ENCODE measurements at regions not wholly inside any gene's neighbourhood (a gene's known extent, or its start where the extent isn't known, plus 50 kb on each side); places are given as distances from the start of the nearest gene placed in this dataset.

DNA sequence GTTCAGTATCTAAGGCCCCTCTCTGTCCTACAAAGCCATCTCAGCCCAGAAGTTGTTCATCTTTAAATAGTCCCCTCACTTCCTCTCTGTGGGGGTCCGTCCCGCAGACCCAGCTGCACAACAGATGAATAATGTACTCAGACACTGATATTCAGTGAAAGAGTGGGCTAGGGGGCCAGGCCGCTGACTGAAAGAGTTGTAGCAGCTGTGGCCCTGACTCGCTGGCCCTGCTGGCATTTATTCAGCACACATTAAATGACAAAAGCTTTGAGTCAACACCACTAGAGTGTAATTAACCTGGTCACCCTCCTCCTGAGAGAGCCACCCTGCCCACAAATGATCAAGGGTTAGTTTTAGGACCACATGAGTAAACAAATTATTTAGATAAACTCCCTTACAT is 76.3 kb downstream of the MED10 start:
- Histone ChIP-seq H3K9me3 (no peaks in the 10 kb centered on the region), H3K4me1 (no peaks in the 10 kb centered on the region), H3K27me3 (no peaks in the 10 kb centered on the region), H3K36me3 (no peaks in the 10 kb centered on the region), H3K4me3 (no peak overlapping the region), H3K27ac (no peak overlapping the region)
- 6 to 19% methylated on average over 4 of the region's 4 CpGs for WGBS, 2 donors
- no peak for TF ChIP-seq EP300 (IDR thresholded peaks at IDR 0.05)
- TF ChIP-seq, protein P1, sequence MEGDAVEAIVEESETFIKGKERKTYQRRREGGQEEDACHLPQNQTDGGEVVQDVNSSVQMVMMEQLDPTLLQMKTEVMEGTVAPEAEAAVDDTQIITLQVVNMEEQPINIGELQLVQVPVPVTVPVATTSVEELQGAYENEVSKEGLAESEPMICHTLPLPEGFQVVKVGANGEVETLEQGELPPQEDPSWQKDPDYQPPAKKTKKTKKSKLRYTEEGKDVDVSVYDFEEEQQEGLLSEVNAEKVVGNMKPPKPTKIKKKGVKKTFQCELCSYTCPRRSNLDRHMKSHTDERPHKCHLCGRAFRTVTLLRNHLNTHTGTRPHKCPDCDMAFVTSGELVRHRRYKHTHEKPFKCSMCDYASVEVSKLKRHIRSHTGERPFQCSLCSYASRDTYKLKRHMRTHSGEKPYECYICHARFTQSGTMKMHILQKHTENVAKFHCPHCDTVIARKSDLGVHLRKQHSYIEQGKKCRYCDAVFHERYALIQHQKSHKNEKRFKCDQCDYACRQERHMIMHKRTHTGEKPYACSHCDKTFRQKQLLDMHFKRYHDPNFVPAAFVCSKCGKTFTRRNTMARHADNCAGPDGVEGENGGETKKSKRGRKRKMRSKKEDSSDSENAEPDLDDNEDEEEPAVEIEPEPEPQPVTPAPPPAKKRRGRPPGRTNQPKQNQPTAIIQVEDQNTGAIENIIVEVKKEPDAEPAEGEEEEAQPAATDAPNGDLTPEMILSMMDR (IDR thresholded peaks at IDR 0.05) = no peak
- TF ChIP-seq POLR2A (IDR thresholded peaks at IDR 0.05) = no peak
- no peak for DNase-seq (ENCODE audit: low spot score in 2 of 2)

DNA sequence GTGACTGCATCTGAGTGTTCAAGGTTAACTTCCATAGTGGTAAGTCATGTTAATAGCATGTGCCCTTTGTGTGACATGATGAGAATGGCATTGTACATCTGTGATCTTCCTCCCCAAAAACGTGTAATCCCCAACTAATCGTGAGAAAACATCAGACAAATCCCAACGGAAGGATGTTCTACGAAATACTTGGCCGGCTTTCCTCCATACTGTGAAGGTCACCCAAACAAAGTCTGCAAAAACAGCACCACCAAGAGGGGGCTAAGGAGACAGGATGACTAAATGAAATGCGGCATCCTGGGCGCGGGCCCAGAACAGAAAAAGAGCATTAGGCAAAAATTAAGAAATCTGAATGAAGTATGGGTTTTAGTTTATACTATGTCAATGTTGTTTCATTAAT is 81.8 kb downstream of the MED10 start:
- Histone ChIP-seq H3K27ac (no peak overlapping the region), H3K36me3 (no peaks in the 10 kb centered on the region), H3K4me1 (no peaks in the 10 kb centered on the region), H3K9me3 (peaks cover 0 to 27% (median 0%) of the 10 kb centered on the region in 4 donors), H3K4me3 (no peak overlapping the region), H3K27me3 (no peaks in the 10 kb centered on the region)
- DNase-seq (ENCODE audit: low spot score in 2 of 2) = no peak
- WGBS, 2 donors = 74 to 77% methylated on average over 8 of the region's 8 CpGs
- TF ChIP-seq POLR2A (IDR thresholded peaks at IDR 0.05) = no peak
- TF ChIP-seq, protein P1 (IDR thresholded peaks at IDR 0.05) = no peak
- no peak for TF ChIP-seq EP300 (IDR thresholded peaks at IDR 0.05)

- DNase-seq (ENCODE audit: low spot score in 2 of 2) = no peak
- WGBS, 2 donors = 16 to 19% methylated on average over 3 of the region's 3 CpGs
- TF ChIP-seq EP300 (IDR thresholded peaks at IDR 0.05) = no peak
- no peak for TF ChIP-seq POLR2A (IDR thresholded peaks at IDR 0.05)
- TF ChIP-seq, protein P1 (IDR thresholded peaks at IDR 0.05) = no peak
- H3K4me3 ChIP-seq = no peak overlapping the region
- no peaks in the 10 kb centered on the region for H3K36me3 ChIP-seq
- peaks cover 0 to 27% (median 0%) of the 10 kb centered on the region in 4 donors for H3K9me3 ChIP-seq
- H3K27me3 ChIP-seq = no peaks in the 10 kb centered on the region
- H3K4me1 ChIP-seq = no peaks in the 10 kb centered on the region
- H3K27ac ChIP-seq = no peak overlapping the region
Measured at GRCh38 chr5:6291961-6292360, 86.4 kb downstream of the MED10 start.

DNA sequence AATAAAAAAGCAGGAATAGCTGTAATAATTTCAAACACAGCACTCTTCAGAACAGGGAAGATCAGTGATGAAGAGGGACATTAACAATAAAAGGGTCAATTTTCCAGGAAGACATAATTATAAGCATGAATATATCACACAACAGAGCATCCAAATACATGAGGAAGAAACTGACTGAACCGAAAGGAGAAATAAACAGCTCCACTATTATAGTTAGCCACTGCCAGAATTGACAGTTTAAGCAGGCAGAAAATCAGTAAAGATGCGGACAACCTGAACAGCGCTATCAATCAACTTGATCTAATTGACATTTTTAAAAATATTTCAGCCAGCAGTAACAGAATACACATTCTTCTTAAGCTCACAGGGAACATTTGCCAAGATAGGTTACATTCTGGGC is 89.1 kb downstream of the MED10 start:
- no peak overlapping the region for H3K4me3 ChIP-seq
- 85% methylated on average over 3 of the region's 3 CpGs for WGBS, 2 donors

GRCh38 chr5:6287176-6287575 is 91.2 kb downstream of the MED10 start:
- Histone ChIP-seq H3K4me1 (no peaks in the 10 kb centered on the region), H3K36me3 (no peaks in the 10 kb centered on the region), H3K27me3 (no peaks in the 10 kb centered on the region), H3K9me3 (peaks cover 0 to 3% (median 0%) of the 10 kb centered on the region in 4 donors), H3K27ac (no peak overlapping the region), H3K4me3 (no peak overlapping the region)
- 14 to 23% methylated on average over 6 of the region's 6 CpGs for WGBS, 2 donors
- no peak for DNase-seq (ENCODE audit: low spot score in 2 of 2)
- TF ChIP-seq EP300 (IDR thresholded peaks at IDR 0.05) (no peak), POLR2A (IDR thresholded peaks at IDR 0.05) (no peak)
- TF ChIP-seq, protein P1 (IDR thresholded peaks at IDR 0.05) = no peak

More for the DNA sequence above, 89.1 kb downstream of the MED10 start:
- DNase-seq (ENCODE audit: low spot score in 2 of 2) = no peak
- Histone ChIP-seq H3K27ac (no peak overlapping the region), H3K27me3 (no peaks in the 10 kb centered on the region), H3K9me3 (peaks cover 0 to 11% (median 0%) of the 10 kb centered on the region in 4 donors), H3K4me1 (no peaks in the 10 kb centered on the region), H3K36me3 (no peaks in the 10 kb centered on the region)
- TF ChIP-seq POLR2A (IDR thresholded peaks at IDR 0.05) = no peak
- no peak for TF ChIP-seq EP300 (IDR thresholded peaks at IDR 0.05)
- TF ChIP-seq, protein P1 (IDR thresholded peaks at IDR 0.05) = no peak
